HL-60 (cell line): ENCODE measurements at regions not wholly inside any gene's neighbourhood (a gene's known extent, or its start where the extent isn't known, plus 50 kb on each side); places are given as distances from the start of the nearest gene placed in this dataset.

ENCODE experiments used
- CTCF ChIP-seq: IDR thresholded peaks from one replicate; pipeline ENCODE4 v1.5.1; 2011; ENCODE audit warnings: low read length, control low read depth, inconsistent platforms; ENCODE audit not compliant: insufficient read depth
- POLR2AphosphoS5 ChIP-seq: IDR thresholded peaks from 2 replicates; pipeline ENCODE4 v1.6.1; 2012; ENCODE audit warnings: low read depth
- REST ChIP-seq: IDR thresholded peaks from 2 replicates; pipeline ENCODE4 v1.6.1; 2012; ENCODE audit warnings: low read depth; ENCODE audit not compliant: insufficient replicate concordance

DNA sequence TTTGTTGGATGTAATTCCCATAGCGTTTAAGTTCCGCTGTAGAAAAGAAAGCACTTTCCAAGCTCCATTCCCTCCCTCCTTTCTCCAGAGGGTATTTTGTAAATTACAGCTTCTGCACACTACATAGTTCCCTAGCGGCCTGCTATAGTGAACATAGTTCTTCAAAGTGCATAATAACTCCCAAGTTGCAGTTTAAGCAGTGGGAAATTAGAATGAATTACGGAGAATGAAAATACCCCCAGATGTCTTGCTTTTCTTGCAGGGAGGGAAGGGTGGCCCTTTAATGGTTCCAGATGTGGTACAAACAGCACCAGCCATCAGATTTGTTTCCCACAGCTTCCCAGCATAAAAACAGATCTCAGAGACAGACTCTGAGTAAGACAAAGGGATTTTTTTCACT is 893.9 kb downstream of the SUCLG1 start:
- TF ChIP-seq POLR2AphosphoS5 (no peak), CTCF (no peak), REST (no peak)
